ENCODE measurements at regions not wholly inside any gene's neighbourhood (a gene's known extent, or its start where the extent isn't known, plus 50 kb on each side); places are given as distances from the start of the nearest gene placed in this dataset.

DNA sequence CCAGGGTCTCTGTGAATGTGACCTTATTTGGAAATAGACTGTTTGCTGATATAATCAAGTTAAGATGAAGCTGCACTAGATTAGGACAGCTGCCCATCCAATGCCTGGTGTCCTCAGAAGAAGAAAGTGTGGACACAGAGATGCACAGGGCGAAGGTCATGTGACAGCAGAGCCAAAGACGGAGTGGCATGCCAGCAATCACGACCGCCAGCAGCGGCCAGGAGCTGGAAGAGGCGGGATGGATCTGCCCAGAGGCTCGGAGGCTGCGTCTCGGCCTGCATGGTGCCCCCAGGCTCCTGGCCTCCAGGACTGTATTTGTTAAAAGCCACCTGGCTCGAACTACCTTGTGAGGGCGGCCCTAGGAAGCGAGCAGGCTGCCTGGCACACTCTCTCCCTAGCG is 76.5 kb downstream of the RFLNA start:
- no peak overlapping the region for H3K4me2 ChIP-seq (ENCODE audit: low read depth, low read length, poor library complexity, severe bottlenecking)
- no peaks in the 10 kb centered on the region for H3K79me2 ChIP-seq (ENCODE audit: insufficient read depth, low read length)
- no peaks in the 10 kb centered on the region for H3K27me3 ChIP-seq (ENCODE audit: low read length)
- H4K20me1 ChIP-seq (ENCODE audit: low read depth, low read length): no peaks in the 10 kb centered on the region
- no peak overlapping the region for H2AFZ ChIP-seq (ENCODE audit: low read depth, low read length, severe bottlenecking)
- no peaks in the 10 kb centered on the region for H3K36me3 ChIP-seq (ENCODE audit: low read length)
- no peaks in the 10 kb centered on the region for H3K9me2 ChIP-seq (replicated peaks; ENCODE audit: insufficient read depth, low read length)
- no peak overlapping the region for H3K9ac ChIP-seq (ENCODE audit: low read length)
- H3F3A ChIP-seq (ENCODE audit: insufficient read depth): no peaks in the 10 kb centered on the region
- no peak overlapping the region for H3K27ac ChIP-seq (ENCODE audit: low read depth, low read length)
- H3K4me3 ChIP-seq (ENCODE audit: insufficient read depth, low read length, poor library complexity, severe bottlenecking): no peak overlapping the region
- TF ChIP-seq EZH2phosphoT487 (conservative IDR thresholded peaks at IDR 0.05; ENCODE audit: low read length): no peak
- TF ChIP-seq, protein P1, sequence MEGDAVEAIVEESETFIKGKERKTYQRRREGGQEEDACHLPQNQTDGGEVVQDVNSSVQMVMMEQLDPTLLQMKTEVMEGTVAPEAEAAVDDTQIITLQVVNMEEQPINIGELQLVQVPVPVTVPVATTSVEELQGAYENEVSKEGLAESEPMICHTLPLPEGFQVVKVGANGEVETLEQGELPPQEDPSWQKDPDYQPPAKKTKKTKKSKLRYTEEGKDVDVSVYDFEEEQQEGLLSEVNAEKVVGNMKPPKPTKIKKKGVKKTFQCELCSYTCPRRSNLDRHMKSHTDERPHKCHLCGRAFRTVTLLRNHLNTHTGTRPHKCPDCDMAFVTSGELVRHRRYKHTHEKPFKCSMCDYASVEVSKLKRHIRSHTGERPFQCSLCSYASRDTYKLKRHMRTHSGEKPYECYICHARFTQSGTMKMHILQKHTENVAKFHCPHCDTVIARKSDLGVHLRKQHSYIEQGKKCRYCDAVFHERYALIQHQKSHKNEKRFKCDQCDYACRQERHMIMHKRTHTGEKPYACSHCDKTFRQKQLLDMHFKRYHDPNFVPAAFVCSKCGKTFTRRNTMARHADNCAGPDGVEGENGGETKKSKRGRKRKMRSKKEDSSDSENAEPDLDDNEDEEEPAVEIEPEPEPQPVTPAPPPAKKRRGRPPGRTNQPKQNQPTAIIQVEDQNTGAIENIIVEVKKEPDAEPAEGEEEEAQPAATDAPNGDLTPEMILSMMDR (IDR thresholded peaks at IDR 0.05; ENCODE audit: insufficient read depth, low read length, poor library complexity, severe bottlenecking): no peak
- H3K9me3 ChIP-seq (ENCODE audit: insufficient read depth, low read length): no peaks in the 10 kb centered on the region

DNA sequence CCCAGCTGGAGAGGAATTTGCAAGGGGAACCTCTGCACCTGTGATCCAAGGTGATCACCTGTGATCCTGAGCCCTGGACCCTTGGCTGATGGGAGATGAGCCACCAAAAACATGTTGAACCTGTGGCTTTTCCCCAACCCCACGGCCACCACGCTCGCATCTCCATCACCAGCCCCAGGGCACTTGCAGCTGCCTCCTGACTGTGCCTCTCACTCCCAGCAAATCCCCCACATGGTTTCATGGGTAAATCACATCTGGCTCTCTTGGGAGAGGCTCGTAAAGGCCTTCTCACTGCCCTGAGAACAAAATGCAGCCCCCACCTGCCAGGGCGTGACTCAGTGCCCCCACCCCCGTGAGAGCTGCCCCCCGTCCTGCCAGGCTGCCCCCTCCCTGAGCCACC is 76.0 kb downstream of the RFLNA start:
- Histone ChIP-seq H3K9me3 (ENCODE audit: insufficient read depth, low read length) (no peaks in the 10 kb centered on the region), H2AFZ (ENCODE audit: low read depth, low read length, severe bottlenecking) (no peak overlapping the region), H3K4me2 (ENCODE audit: low read depth, low read length, poor library complexity, severe bottlenecking) (no peak overlapping the region), H3F3A (ENCODE audit: insufficient read depth) (no peaks in the 10 kb centered on the region), H3K9me2 (replicated peaks; ENCODE audit: insufficient read depth, low read length) (no peaks in the 10 kb centered on the region), H3K4me3 (ENCODE audit: insufficient read depth, low read length, poor library complexity, severe bottlenecking) (no peak overlapping the region), H3K9ac (ENCODE audit: low read length) (no peak overlapping the region), H3K79me2 (ENCODE audit: insufficient read depth, low read length) (no peaks in the 10 kb centered on the region), H4K20me1 (ENCODE audit: low read depth, low read length) (no peaks in the 10 kb centered on the region), H3K27me3 (ENCODE audit: low read length) (no peaks in the 10 kb centered on the region), H3K36me3 (ENCODE audit: low read length) (no peaks in the 10 kb centered on the region), H3K27ac (ENCODE audit: low read depth, low read length) (no peak overlapping the region)
- TF ChIP-seq, protein P1 (IDR thresholded peaks at IDR 0.05; ENCODE audit: insufficient read depth, low read length, poor library complexity, severe bottlenecking): no peak
- TF ChIP-seq EZH2phosphoT487 (conservative IDR thresholded peaks at IDR 0.05; ENCODE audit: low read length): no peak

DNA sequence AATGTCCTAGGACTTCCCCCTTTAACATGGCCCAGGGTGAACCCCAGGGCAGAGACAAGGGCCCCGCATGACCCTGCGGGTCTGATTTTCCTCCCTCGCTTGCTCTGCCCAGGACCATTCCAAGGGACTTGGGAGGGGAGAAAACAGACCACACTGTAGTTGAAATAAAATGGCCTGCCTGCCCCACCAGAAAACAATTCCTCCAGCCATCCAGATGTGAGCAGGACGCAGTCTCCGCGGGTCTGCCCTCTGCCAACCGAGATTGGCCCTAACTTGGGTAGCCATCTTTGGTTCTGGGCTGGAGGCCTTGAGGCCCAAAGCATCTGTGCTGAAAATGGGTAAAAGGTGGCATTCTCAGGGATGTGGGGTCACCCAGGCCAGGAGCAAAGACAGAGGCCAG is 75.5 kb downstream of the RFLNA start:
- no peak for TF ChIP-seq EZH2phosphoT487 (conservative IDR thresholded peaks at IDR 0.05; ENCODE audit: low read length)
- TF ChIP-seq, protein P1 (IDR thresholded peaks at IDR 0.05; ENCODE audit: insufficient read depth, low read length, poor library complexity, severe bottlenecking): no peak
- Histone ChIP-seq H3K9ac (ENCODE audit: low read length) (no peak overlapping the region), H3K9me3 (ENCODE audit: insufficient read depth, low read length) (no peaks in the 10 kb centered on the region), H3K4me2 (ENCODE audit: low read depth, low read length, poor library complexity, severe bottlenecking) (no peak overlapping the region), H3F3A (ENCODE audit: insufficient read depth) (no peaks in the 10 kb centered on the region), H3K4me3 (ENCODE audit: insufficient read depth, low read length, poor library complexity, severe bottlenecking) (no peak overlapping the region), H3K79me2 (ENCODE audit: insufficient read depth, low read length) (no peaks in the 10 kb centered on the region), H3K27ac (ENCODE audit: low read depth, low read length) (no peak overlapping the region), H3K27me3 (ENCODE audit: low read length) (no peaks in the 10 kb centered on the region), H3K9me2 (replicated peaks; ENCODE audit: insufficient read depth, low read length) (no peaks in the 10 kb centered on the region), H2AFZ (ENCODE audit: low read depth, low read length, severe bottlenecking) (no peak overlapping the region), H4K20me1 (ENCODE audit: low read depth, low read length) (no peaks in the 10 kb centered on the region), H3K36me3 (ENCODE audit: low read length) (no peaks in the 10 kb centered on the region)

All from SU-DHL-6 (cell line).